GM13977 (cell line): ENCODE measurements at regions not wholly inside any gene's neighbourhood (a gene's known extent, or its start where the extent isn't known, plus 50 kb on each side); places are given as distances from the start of the nearest gene placed in this dataset.
"Not testable (repeated sequence)": the region's sequence is repeated elsewhere in the genome, so short reads cannot be mapped to it uniquely, and the experiment has no call there.

Source experiments
- DNase-seq: peaks from one replicate; pipeline ENCODE4 v3.0.0; 2012; ENCODE audit warnings: low spot score
- in situ Hi-C: fragments of 300-500 bp; cut with MboI; formaldehyde crosslinking; loops from one replicate; pipeline ENCODE4 v1.12.0; 2022; ENCODE audit warnings: low sequenced_read_pairs, low pct_unique_long_range_greater_than_20kb, mixed read lengths, inconsistent platforms; ENCODE audit not compliant: unreplicated experiment
- TF ChIP-seq, protein P1 (sequence below): IDR thresholded peaks from 2 replicates; pipeline ENCODE4 v1.5.1; 2012; ENCODE audit warnings: mild to moderate bottlenecking, control low read depth; ENCODE audit not compliant: insufficient read depth; ENCODE audit errors: extremely low read depth, missing control alignments

DNA sequence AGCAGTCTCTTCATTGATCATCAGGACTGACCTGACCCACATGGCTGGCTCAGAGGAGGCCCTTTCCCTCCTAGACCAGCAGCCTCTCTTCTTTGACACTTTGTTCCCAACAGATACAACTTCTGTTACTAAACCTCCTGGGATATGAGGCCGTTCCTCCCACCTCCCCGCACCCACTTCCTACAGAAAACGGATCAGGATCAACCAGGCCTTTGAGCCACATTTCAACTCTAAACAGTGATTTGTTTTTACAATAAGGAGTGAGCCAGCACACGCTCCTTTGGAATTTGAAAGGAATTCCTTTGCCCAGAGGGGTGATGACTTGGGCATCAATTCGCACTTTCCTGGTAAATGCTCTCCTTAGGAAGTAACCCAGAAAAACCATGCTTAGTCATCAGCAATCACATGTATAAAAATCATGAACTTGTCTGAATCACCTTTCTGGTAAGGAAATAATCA, 180.4 kb downstream of the FAM124B start:
- DNase-seq = no peak
- in situ Hi-C loops = no loop called here
- TF ChIP-seq, protein P1, sequence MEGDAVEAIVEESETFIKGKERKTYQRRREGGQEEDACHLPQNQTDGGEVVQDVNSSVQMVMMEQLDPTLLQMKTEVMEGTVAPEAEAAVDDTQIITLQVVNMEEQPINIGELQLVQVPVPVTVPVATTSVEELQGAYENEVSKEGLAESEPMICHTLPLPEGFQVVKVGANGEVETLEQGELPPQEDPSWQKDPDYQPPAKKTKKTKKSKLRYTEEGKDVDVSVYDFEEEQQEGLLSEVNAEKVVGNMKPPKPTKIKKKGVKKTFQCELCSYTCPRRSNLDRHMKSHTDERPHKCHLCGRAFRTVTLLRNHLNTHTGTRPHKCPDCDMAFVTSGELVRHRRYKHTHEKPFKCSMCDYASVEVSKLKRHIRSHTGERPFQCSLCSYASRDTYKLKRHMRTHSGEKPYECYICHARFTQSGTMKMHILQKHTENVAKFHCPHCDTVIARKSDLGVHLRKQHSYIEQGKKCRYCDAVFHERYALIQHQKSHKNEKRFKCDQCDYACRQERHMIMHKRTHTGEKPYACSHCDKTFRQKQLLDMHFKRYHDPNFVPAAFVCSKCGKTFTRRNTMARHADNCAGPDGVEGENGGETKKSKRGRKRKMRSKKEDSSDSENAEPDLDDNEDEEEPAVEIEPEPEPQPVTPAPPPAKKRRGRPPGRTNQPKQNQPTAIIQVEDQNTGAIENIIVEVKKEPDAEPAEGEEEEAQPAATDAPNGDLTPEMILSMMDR = no peak

DNA sequence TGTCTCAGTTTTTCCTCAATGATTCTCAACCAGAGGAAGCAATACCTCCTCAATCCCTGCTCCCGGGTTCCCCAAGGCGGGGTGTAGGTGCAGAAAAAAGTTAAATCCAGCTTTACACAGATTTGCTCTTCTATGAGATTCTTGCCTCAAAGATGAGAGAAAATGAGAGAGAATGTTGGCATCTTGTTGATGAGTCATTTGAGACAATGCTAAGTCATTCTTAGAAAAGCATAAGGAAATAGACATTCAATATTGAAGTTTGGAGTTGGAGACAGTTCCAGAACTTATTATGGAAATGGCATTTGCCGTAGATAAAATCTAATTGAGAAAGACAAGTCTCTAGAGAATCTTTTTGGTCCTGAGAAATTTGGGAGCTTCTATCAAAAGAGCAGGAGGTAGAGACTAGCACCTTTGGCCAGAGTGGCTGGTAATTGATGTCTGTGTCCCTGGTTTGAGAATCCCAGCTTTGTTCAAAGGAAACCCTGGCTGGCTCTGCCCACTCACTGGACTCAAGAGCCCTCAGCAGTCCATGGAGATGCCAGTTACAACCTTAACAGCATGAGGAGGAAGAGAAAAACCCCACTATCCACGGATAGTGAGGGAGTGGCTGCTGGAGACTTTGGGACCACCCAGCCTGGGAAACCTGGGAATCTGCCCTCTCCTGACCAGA, 181.2 kb downstream of the FAM124B start:
- TF ChIP-seq, protein P1 = no peak
- in situ Hi-C loops = no loop called here
- DNase-seq = no peak

DNA sequence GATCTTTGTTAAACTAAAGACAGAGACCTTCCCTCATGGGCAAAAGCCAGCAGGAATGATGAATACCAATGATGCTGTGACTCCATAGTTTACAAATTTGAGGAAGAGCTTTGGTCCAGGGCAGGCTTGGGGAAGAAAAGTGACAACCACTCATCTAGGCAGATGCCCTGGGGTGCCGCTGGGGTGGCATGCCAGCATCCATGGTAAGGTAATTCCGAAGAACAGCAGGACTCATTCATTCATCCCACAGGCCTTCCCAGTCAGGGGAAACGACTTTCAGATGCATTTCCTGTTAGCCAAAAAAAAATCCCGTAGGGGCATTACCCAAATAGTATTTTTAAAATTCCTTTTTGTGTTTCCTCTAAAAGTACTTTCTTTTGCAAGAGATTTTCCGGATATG, 180.7 kb upstream of the SERPINE2 start:
- in situ Hi-C loops = no loop called here
- DNase-seq = no peak
- TF ChIP-seq, protein P1 = no peak

DNA sequence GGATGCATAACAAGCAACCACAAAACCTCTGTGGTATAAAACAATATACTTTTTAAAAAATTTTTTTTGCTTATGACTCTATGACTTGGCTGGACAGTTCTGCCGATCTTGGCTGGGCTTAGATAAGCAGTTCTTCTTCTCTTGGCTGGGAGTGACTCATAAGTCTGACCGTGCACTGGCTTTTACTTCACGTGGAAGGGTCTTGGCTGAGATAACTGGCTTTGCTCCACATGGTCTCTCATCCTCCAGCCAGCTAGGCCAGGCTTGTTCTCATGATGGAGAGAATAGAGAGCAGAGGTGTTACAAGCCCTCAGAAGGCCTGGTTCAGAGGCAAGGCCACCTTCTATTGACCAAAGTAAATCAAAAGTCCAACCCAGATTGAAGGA, 178.9 kb upstream of the SERPINE2 start:
- in situ Hi-C loops = no loop called here
- DNase-seq = no peak
- TF ChIP-seq, protein P1 = no peak

DNA sequence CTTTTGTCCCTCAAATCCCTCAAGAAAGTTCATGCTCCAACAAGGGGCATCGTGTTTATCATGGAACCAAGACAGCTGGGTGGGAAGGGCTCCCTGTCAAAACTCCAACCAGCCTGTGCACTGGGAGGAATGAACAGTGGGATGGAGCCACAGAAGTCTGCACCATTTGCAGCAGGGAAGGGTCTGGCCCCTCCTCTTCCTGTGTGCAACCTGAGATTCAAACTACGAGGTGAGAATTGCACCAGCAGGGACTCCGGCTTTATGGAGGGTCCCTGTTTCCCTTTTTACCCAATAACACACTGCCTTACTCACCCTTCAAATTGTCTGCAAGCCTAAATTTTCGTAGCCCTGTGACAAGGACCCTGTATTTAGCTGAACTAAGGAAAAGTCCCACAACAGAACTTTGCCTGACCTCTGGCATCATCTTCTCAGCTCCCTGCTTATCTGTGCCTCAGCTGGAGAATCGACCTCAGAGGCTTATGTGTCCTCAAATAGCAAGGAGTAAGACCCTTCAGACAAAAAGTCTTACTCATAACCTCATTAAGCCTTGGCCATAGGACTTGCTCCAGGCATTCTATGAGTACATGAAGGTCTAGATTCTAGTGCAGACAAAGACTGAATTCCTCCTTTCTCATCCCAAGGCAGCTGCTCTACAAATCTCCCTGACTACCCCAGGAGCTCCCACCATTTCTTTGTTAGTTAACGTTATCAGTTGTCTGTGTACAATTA, 178.3 kb upstream of the SERPINE2 start:
- in situ Hi-C loops = no loop called here
- TF ChIP-seq, protein P1 = no peak
- DNase-seq = no peak

DNA sequence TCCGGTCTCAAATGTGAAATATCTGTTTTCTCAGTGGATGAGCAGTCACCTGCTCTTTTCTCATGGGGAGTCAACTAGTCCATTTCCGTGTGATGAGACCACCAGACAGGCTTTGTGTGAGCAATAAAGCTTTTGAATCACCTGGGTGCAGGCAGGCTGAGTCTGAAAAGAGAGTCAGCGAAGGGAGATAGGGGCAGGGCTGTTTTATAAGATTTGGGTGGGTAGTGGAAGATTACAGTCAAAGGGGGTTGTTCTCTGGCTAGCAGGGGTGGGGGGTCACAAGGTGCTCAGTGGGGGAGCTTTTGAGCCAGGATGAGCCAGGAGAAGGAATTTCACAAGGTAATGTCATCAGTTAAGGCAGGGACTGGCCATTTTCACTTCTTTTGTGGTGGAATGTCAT, 176.5 kb upstream of the SERPINE2 start:
- DNase-seq, in situ Hi-C loops: not testable (repeated sequence)

DNA sequence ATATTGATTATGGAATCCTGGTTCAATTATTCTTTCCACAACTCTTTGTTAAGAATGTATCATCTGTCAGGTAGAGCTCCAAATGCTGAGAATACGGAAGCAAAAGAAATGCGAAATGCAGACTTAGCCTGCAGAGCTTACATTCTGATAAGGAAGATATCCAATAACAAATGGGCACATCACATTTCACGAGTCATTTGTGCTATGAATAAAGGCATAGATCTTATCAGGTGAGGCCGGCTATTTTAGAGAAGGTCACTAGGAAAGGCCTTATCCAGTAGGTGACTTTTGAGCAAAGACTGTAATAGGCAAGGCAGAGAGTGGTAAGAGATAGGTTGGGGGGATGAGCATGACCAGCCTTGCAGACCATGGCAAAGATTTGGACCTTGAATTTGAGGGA, 174.3 kb upstream of the SERPINE2 start:
- no peak for DNase-seq
- in situ Hi-C loops = no loop called here
- TF ChIP-seq, protein P1 = no peak
